A172 (cell line): ENCODE measurements at regions not wholly inside any gene's neighbourhood (a gene's known extent, or its start where the extent isn't known, plus 50 kb on each side); places are given as distances from the start of the nearest gene placed in this dataset.
"Not testable (repeated sequence)": the region's sequence is repeated elsewhere in the genome, so short reads cannot be mapped to it uniquely, and the experiment has no call there.

Source experiments
- DNase-seq: peaks from one replicate; pipeline ENCODE4 v3.0.0-alpha.2; 2015; ENCODE audit warnings: low spot score

GRCh38 chr2:14828223-14828622, 195.7 kb downstream of the LRATD1 start:
- DNase-seq = no peak

- no peak for DNase-seq
Measured at GRCh38 chr2:14828968-14829367, 196.5 kb downstream of the LRATD1 start.

- DNase-seq = no peak
Measured at GRCh38 chr2:14831458-14831857, 198.9 kb downstream of the LRATD1 start.

GRCh38 chr2:14843507-14844204, 211.1 kb downstream of the LRATD1 start:
- DNase-seq = no peak

GRCh38 chr2:14855751-14856150, 223.2 kb downstream of the LRATD1 start:
- no peak for DNase-seq

- DNase-seq = no peak
Measured at GRCh38 chr2:14861181-14861580, 228.7 kb downstream of the LRATD1 start.

GRCh38 chr2:14866736-14867352, 234.3 kb downstream of the LRATD1 start:
- DNase-seq = no peak

- no peak for DNase-seq
Measured at GRCh38 chr2:14867853-14868252, 235.3 kb downstream of the LRATD1 start.

GRCh38 chr2:14872779-14873325, 240.3 kb downstream of the LRATD1 start:
- peak; percentile 34 for DNase-seq

- DNase-seq = no peak
Measured at GRCh38 chr2:14881651-14882327, 249.3 kb downstream of the LRATD1 start.

GRCh38 chr2:14884651-14885050, 252.1 kb downstream of the LRATD1 start:
- no peak for DNase-seq

GRCh38 chr2:14891546-14891945, 259.0 kb downstream of the LRATD1 start:
- no peak for DNase-seq

- no peak for DNase-seq
Measured at GRCh38 chr2:14896330-14897030, 264.0 kb downstream of the LRATD1 start.

- no peak for DNase-seq
Measured at GRCh38 chr2:14899621-14900414, 267.3 kb downstream of the LRATD1 start.

GRCh38 chr2:14901737-14902136, 269.2 kb downstream of the LRATD1 start:
- DNase-seq = no peak

GRCh38 chr2:14902953-14903352, 270.4 kb downstream of the LRATD1 start:
- no peak for DNase-seq

GRCh38 chr2:14903709-14904374, 271.3 kb downstream of the LRATD1 start:
- DNase-seq = peak; percentile 68

GRCh38 chr2:14904378-14904777, 271.9 kb downstream of the LRATD1 start:
- DNase-seq = not testable (repeated sequence)

GRCh38 chr2:14905571-14905970, 273.1 kb downstream of the LRATD1 start:
- DNase-seq = no peak

GRCh38 chr2:14907014-14907612, 274.6 kb downstream of the LRATD1 start:
- peak; percentile 31 for DNase-seq
